ENCODE measurements at regions not wholly inside any gene's neighbourhood (a gene's known extent, or its start where the extent isn't known, plus 50 kb on each side); places are given as distances from the start of the nearest gene placed in this dataset.

GRCh38 chr11:115766561-115766960, 262.3 kb upstream of the CADM1 start:
- no peak for DNase-seq (ENCODE audit: low spot score)
- H3K27ac ChIP-seq (ENCODE audit: low read depth in 1 of 2, low read length in 2 of 2), result no peak overlapping the region
- no peaks in the 10 kb centered on the region for H3K27me3 ChIP-seq (ENCODE audit: control insufficient read depth in 4 of 4, insufficient read depth in 4 of 4, low read length in 3 of 4)
- no peak overlapping the region for H3K4me3 ChIP-seq (ENCODE audit: low read depth in 1 of 3, low read length in 3 of 3)
- no peaks in the 10 kb centered on the region for H3K36me3 ChIP-seq (ENCODE audit: control insufficient read depth in 4 of 4, insufficient read depth in 3 of 4, low read depth in 1 of 4, low read length in 3 of 4)
- WGBS, result 89% methylated on average over 4 of the region's 4 CpGs
- TF ChIP-seq CTCF (IDR thresholded peaks at IDR 0.05; ENCODE audit: low read depth, low read length, missing input control) (no peak), JUND (IDR thresholded peaks at IDR 0.05) (no peak), GABPA (IDR thresholded peaks at IDR 0.05 in 1 of 2, conservative IDR thresholded peaks at IDR 0.05 in 1 of 2) (no peak), HNF4G (IDR thresholded peaks at IDR 0.05) (no peak), FOXA1 (IDR thresholded peaks at IDR 0.05) (no peak), RXRA (IDR thresholded peaks at IDR 0.05) (no peak), EGR1 (IDR thresholded peaks at IDR 0.05; ENCODE audit: low read depth in 2 of 2) (no peak), NR2F2 (IDR thresholded peaks at IDR 0.05) (no peak), RAD21 (IDR thresholded peaks at IDR 0.05) (no peak), MAX (IDR thresholded peaks at IDR 0.05) (no peak), SP1 (IDR thresholded peaks at IDR 0.05) (no peak), HNF4A (conservative IDR thresholded peaks at IDR 0.05) (no peak), TAF1 (conservative IDR thresholded peaks at IDR 0.05) (no peak), FOXA2 (IDR thresholded peaks at IDR 0.05) (no peak), YY1 (IDR thresholded peaks at IDR 0.05) (no peak)
- TF ChIP-seq, protein P1, sequence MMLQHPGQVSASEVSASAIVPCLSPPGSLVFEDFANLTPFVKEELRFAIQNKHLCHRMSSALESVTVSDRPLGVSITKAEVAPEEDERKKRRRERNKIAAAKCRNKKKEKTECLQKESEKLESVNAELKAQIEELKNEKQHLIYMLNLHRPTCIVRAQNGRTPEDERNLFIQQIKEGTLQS (IDR thresholded peaks at IDR 0.05), result no peak
- TF ChIP-seq, protein P2, sequence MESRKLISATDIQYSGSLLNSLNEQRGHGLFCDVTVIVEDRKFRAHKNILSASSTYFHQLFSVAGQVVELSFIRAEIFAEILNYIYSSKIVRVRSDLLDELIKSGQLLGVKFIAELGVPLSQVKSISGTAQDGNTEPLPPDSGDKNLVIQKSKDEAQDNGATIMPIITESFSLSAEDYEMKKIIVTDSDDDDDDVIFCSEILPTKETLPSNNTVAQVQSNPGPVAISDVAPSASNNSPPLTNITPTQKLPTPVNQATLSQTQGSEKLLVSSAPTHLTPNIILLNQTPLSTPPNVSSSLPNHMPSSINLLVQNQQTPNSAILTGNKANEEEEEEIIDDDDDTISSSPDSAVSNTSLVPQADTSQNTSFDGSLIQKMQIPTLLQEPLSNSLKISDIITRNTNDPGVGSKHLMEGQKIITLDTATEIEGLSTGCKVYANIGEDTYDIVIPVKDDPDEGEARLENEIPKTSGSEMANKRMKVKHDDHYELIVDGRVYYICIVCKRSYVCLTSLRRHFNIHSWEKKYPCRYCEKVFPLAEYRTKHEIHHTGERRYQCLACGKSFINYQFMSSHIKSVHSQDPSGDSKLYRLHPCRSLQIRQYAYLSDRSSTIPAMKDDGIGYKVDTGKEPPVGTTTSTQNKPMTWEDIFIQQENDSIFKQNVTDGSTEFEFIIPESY (IDR thresholded peaks at IDR 0.05), result no peak
- TF ChIP-seq, protein P3, sequence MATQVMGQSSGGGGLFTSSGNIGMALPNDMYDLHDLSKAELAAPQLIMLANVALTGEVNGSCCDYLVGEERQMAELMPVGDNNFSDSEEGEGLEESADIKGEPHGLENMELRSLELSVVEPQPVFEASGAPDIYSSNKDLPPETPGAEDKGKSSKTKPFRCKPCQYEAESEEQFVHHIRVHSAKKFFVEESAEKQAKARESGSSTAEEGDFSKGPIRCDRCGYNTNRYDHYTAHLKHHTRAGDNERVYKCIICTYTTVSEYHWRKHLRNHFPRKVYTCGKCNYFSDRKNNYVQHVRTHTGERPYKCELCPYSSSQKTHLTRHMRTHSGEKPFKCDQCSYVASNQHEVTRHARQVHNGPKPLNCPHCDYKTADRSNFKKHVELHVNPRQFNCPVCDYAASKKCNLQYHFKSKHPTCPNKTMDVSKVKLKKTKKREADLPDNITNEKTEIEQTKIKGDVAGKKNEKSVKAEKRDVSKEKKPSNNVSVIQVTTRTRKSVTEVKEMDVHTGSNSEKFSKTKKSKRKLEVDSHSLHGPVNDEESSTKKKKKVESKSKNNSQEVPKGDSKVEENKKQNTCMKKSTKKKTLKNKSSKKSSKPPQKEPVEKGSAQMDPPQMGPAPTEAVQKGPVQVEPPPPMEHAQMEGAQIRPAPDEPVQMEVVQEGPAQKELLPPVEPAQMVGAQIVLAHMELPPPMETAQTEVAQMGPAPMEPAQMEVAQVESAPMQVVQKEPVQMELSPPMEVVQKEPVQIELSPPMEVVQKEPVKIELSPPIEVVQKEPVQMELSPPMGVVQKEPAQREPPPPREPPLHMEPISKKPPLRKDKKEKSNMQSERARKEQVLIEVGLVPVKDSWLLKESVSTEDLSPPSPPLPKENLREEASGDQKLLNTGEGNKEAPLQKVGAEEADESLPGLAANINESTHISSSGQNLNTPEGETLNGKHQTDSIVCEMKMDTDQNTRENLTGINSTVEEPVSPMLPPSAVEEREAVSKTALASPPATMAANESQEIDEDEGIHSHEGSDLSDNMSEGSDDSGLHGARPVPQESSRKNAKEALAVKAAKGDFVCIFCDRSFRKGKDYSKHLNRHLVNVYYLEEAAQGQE (IDR thresholded peaks at IDR 0.05), result no peak
- no peaks in the 10 kb centered on the region for H3K9me3 ChIP-seq (ENCODE audit: control insufficient read depth in 4 of 4, low read length in 3 of 4)
- no peak overlapping the region for H3K9ac ChIP-seq (ENCODE audit: low read depth in 1 of 2, low read length in 2 of 2)
- no peaks in the 10 kb centered on the region for H3K4me1 ChIP-seq (ENCODE audit: control insufficient read depth in 4 of 4, insufficient read depth in 4 of 4, low read length in 3 of 4)
